Natural killer cell (primary cell): ENCODE measurements at regions not wholly inside any gene's neighbourhood (a gene's known extent, or its start where the extent isn't known, plus 50 kb on each side); places are given as distances from the start of the nearest gene placed in this dataset.

ENCODE experiments used
- ATAC-seq, 3 donors: fragments of 150-1000 bp in 2 of 3; fragments of 200-7000 bp in 1 of 3; cut with Tn5 transposase; 1 replicate in 1 of 3; 2 replicates in 2 of 3; pipeline ENCODE4 v1.10.0; 2021; ENCODE audit warnings: mild to moderate bottlenecking in 2 of 3, moderate library complexity in 2 of 3
- DNase-seq, 2 donors: peaks; one replicate each; pipeline versions ENCODE4 v3.0.0 to v3.0.0-alpha.2; 2013 to 2021; ENCODE audit warnings: mixed read lengths in 1 of 2
- H3K27ac ChIP-seq: one replicate; pipeline ENCODE4 v1.5.1; 2013; ENCODE audit warnings: mild to moderate bottlenecking, low read length
- H3K27me3 ChIP-seq: one replicate; pipeline ENCODE4 v1.6.1; 2013; ENCODE audit warnings: low read length; ENCODE audit not compliant: control insufficient read depth, insufficient read depth
- H3K36me3 ChIP-seq: one replicate; pipeline ENCODE4 v1.6.1; 2013; ENCODE audit warnings: low read length; ENCODE audit not compliant: control insufficient read depth, insufficient read depth
- H3K4me1 ChIP-seq: one replicate; pipeline ENCODE4 v1.6.1; 2013; ENCODE audit warnings: low read length; ENCODE audit not compliant: control insufficient read depth, insufficient read depth
- H3K4me3 ChIP-seq: one replicate; pipeline ENCODE4 v1.5.1; 2013; ENCODE audit warnings: low read length
- H3K9me3 ChIP-seq: one replicate; pipeline ENCODE4 v1.6.1; 2013; ENCODE audit warnings: low read length; ENCODE audit not compliant: control insufficient read depth, insufficient read depth
- H3K27ac Mint-ChIP-seq, 2 donors: one replicate each; pipeline ENCODE4 v1.8.0; 2022; ENCODE audit warnings: mild to moderate bottlenecking in 2 of 2, mixed read lengths in 2 of 2, moderate library complexity in 1 of 2
- H3K27me3 Mint-ChIP-seq, 2 donors: one replicate each; pipeline ENCODE4 v1.8.0; 2022; ENCODE audit warnings: low read depth in 2 of 2, mixed read lengths in 2 of 2
- H3K36me3 Mint-ChIP-seq: one replicate; pipeline ENCODE4 v1.8.0; 2022; ENCODE audit warnings: mixed read lengths
- H3K4me1 Mint-ChIP-seq, 2 donors: one replicate each; pipeline ENCODE4 v1.8.0; 2022; ENCODE audit warnings: mixed read lengths in 2 of 2
- H3K4me3 Mint-ChIP-seq: one replicate; pipeline ENCODE4 v1.8.0; 2022; ENCODE audit warnings: mild to moderate bottlenecking, moderate library complexity, mixed read lengths
- H3K9me3 Mint-ChIP-seq, 2 donors: one replicate each; pipeline ENCODE4 v1.8.0; 2022; ENCODE audit warnings: mixed read lengths in 2 of 2
- WGBS: methylation state at CpG from one replicate; pipeline ENCODE4 v1.1.7; 2013; ENCODE audit warnings: missing lambda C conversion rate; ENCODE audit not compliant: insufficient coverage; 5-methylcytosine and 5-hydroxymethylcytosine counted together
- intact Hi-C: fragments of 100-400 bp; cut with micrococcal nuclease; formaldehyde crosslinking; loops from one replicate; pipeline ENCODE4 v1.14.2; 2022
- TF ChIP-seq, protein P1 (sequence below): fragments of 200-600 bp; IDR thresholded peaks from one replicate; pipeline ENCODE4 v1.8.0; 2022; ENCODE audit warnings: antibody characterized with exemption

DNA sequence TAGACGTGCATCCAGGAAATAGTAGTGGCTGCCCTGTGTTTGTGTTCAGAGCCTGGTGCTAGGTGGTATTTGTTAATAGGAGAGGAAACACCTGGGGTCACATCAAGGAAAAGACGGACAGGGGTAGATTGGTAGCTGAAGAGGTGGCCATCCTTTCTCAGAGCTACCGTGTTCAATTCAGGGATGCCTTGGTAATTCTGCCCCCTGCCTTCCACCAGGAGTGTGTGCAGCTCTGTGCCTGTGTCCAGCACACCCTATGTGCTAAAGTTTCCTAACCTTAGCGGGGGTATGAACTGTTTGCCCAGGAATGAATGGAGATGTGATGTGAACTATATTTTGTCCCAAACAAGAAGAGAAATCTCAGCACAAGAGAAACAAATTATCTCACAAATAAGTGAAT lies 174.1 kb upstream of the MPHOSPH6 start:
- WGBS = 45% methylated on average over 3 of the region's 4 CpGs
- H3K4me1 ChIP-seq = no peaks in the 10 kb centered on the region
- H3K9me3 ChIP-seq = no peaks in the 10 kb centered on the region
- H3K4me3 ChIP-seq = no peak overlapping the region
- no peaks in the 10 kb centered on the region for H3K4me1 Mint-ChIP-seq
- no peak overlapping the region for H3K27ac ChIP-seq
- H3K27me3 Mint-ChIP-seq = peaks cover 23 to 59% of the 10 kb centered on the region in 2 donors
- H3K4me3 Mint-ChIP-seq = no peak overlapping the region
- DNase-seq (no peak), ATAC-seq (no peak)
- no peak overlapping the region for H3K27ac Mint-ChIP-seq
- H3K27me3 ChIP-seq = no peaks in the 10 kb centered on the region
- H3K9me3 Mint-ChIP-seq = no peaks in the 10 kb centered on the region
- intact Hi-C loops = no loop called here
- TF ChIP-seq, protein P1, sequence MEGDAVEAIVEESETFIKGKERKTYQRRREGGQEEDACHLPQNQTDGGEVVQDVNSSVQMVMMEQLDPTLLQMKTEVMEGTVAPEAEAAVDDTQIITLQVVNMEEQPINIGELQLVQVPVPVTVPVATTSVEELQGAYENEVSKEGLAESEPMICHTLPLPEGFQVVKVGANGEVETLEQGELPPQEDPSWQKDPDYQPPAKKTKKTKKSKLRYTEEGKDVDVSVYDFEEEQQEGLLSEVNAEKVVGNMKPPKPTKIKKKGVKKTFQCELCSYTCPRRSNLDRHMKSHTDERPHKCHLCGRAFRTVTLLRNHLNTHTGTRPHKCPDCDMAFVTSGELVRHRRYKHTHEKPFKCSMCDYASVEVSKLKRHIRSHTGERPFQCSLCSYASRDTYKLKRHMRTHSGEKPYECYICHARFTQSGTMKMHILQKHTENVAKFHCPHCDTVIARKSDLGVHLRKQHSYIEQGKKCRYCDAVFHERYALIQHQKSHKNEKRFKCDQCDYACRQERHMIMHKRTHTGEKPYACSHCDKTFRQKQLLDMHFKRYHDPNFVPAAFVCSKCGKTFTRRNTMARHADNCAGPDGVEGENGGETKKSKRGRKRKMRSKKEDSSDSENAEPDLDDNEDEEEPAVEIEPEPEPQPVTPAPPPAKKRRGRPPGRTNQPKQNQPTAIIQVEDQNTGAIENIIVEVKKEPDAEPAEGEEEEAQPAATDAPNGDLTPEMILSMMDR = no peak
- no peaks in the 10 kb centered on the region for H3K36me3 ChIP-seq
- no peaks in the 10 kb centered on the region for H3K36me3 Mint-ChIP-seq

GRCh38 chr16:82341146-82341669 lies 171.2 kb upstream of the MPHOSPH6 start:
- 86% methylated on average over 4 of the region's 4 CpGs for WGBS
- peaks cover 27 to 75% of the 10 kb centered on the region in 2 donors for H3K27me3 Mint-ChIP-seq

DNA sequence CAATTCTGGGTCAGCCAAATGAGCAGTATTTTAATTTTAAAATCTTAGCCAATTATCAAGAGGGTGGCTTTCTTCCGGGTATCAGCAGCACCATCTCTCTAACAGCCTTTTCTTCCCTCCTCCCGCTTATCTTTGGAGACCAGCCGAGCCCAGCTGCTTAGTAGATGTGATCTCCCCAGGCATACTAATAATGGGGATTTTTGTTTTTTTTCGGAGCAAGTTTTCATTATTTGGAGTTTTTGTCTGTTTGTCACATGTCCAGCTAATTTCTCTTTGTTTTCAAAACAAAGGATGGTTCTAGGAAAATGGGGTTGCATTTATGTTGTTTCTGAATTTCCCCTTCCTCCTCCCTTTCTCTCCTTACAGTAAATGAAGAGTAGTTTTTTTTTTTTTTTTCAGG lies 170.5 kb upstream of the MPHOSPH6 start:
- H3K27ac Mint-ChIP-seq = no peak overlapping the region

More at GRCh38 chr16:82341146-82341669, 171.2 kb upstream of the MPHOSPH6 start:
- Histone ChIP-seq H3K4me3 (no peak overlapping the region), H3K27me3 (no peaks in the 10 kb centered on the region), H3K27ac (no peak overlapping the region), H3K4me1 (no peaks in the 10 kb centered on the region), H3K36me3 (no peaks in the 10 kb centered on the region), H3K9me3 (no peaks in the 10 kb centered on the region)
- Mint-ChIP-seq H3K4me1 (no peaks in the 10 kb centered on the region), H3K27ac (no peak overlapping the region), H3K4me3 (no peak overlapping the region), H3K9me3 (no peaks in the 10 kb centered on the region), H3K36me3 (no peaks in the 10 kb centered on the region)
- intact Hi-C loops = no loop called here
- no peak for DNase-seq
- TF ChIP-seq, protein P1 = no peak
- ATAC-seq = no peak

GRCh38 chr16:82337355-82337754 lies 167.3 kb upstream of the MPHOSPH6 start:
- Mint-ChIP-seq H3K27ac (no peak overlapping the region), H3K4me1 (no peaks in the 10 kb centered on the region), H3K4me3 (no peak overlapping the region), H3K9me3 (no peaks in the 10 kb centered on the region), H3K27me3 (peaks cover 32 to 56% of the 10 kb centered on the region in 2 donors), H3K36me3 (no peaks in the 10 kb centered on the region)
- no peaks in the 10 kb centered on the region for H3K36me3 ChIP-seq
- ATAC-seq (no peak), DNase-seq (no peak)
- TF ChIP-seq, protein P1 = no peak
- H3K9me3 ChIP-seq = no peaks in the 10 kb centered on the region
- intact Hi-C loops = no loop called here
- no peaks in the 10 kb centered on the region for H3K27me3 ChIP-seq
- H3K4me1 ChIP-seq = no peaks in the 10 kb centered on the region
- H3K27ac ChIP-seq = no peak overlapping the region
- 65% methylated on average over 3 of the region's 3 CpGs for WGBS
- no peak overlapping the region for H3K4me3 ChIP-seq

More for the DNA sequence above, 170.5 kb upstream of the MPHOSPH6 start:
- no peaks in the 10 kb centered on the region for H3K36me3 ChIP-seq
- TF ChIP-seq, protein P1 = no peak
- peaks cover 32 to 74% of the 10 kb centered on the region in 2 donors for H3K27me3 Mint-ChIP-seq
- H3K4me3 ChIP-seq = no peak overlapping the region
- 63% methylated on average over 1 of the region's 4 CpGs for WGBS
- H3K27ac ChIP-seq = no peak overlapping the region
- ATAC-seq (no peak), DNase-seq (no peak)
- H3K9me3 Mint-ChIP-seq = no peaks in the 10 kb centered on the region
- H3K4me3 Mint-ChIP-seq = no peak overlapping the region
- intact Hi-C loops = no loop called here
- no peaks in the 10 kb centered on the region for H3K4me1 Mint-ChIP-seq
- H3K27me3 ChIP-seq = no peaks in the 10 kb centered on the region
- H3K36me3 Mint-ChIP-seq = no peaks in the 10 kb centered on the region
- no peaks in the 10 kb centered on the region for H3K9me3 ChIP-seq
- H3K4me1 ChIP-seq = no peaks in the 10 kb centered on the region
